ENCODE measurements at regions not wholly inside any gene's neighbourhood (a gene's known extent, or its start where the extent isn't known, plus 50 kb on each side); places are given as distances from the start of the nearest gene placed in this dataset.

DNA sequence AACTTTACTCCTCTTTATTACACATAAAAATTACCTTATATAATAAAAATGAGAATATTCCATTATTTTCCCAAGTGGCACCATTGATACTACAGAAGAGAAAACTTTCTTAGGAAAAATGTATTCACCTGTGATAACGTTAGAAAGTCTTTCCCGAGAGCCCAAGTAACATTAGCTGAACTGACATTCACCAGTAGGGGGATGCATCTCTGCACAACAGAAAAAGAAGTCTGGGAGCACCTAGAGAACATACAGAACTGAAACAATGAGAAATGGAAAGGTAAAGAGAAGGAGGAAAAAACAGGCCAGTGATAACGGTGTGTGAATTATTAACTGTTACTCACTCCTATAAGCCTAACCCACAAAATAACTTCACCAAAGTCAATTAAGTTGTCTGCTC, 423.3 kb downstream of the CENPC start:
- TF ChIP-seq, protein P1, sequence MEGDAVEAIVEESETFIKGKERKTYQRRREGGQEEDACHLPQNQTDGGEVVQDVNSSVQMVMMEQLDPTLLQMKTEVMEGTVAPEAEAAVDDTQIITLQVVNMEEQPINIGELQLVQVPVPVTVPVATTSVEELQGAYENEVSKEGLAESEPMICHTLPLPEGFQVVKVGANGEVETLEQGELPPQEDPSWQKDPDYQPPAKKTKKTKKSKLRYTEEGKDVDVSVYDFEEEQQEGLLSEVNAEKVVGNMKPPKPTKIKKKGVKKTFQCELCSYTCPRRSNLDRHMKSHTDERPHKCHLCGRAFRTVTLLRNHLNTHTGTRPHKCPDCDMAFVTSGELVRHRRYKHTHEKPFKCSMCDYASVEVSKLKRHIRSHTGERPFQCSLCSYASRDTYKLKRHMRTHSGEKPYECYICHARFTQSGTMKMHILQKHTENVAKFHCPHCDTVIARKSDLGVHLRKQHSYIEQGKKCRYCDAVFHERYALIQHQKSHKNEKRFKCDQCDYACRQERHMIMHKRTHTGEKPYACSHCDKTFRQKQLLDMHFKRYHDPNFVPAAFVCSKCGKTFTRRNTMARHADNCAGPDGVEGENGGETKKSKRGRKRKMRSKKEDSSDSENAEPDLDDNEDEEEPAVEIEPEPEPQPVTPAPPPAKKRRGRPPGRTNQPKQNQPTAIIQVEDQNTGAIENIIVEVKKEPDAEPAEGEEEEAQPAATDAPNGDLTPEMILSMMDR (IDR thresholded peaks at IDR 0.05), result no peak
- no peak for TF ChIP-seq POLR2AphosphoS5 (IDR thresholded peaks at IDR 0.05)
- no peak for TF ChIP-seq EP300 (IDR thresholded peaks at IDR 0.05)
